EH (cell line): ENCODE measurements at regions not wholly inside any gene's neighbourhood (a gene's known extent, or its start where the extent isn't known, plus 50 kb on each side); places are given as distances from the start of the nearest gene placed in this dataset.
A peak's percentile ranks its signal among the peaks of the same experiment; 100 is the strongest.
"Not testable (repeated sequence)": the region's sequence is repeated elsewhere in the genome, so short reads cannot be mapped to it uniquely, and the experiment has no call there.

Source experiments
- DNase-seq: peaks from one replicate; pipeline ENCODE4 v3.0.0-alpha.2; 2015; ENCODE audit warnings: low read depth

GRCh38 chr3:153973722-153974265 lies 147.4 kb upstream of the ARHGEF26 start:
- no peak for DNase-seq

GRCh38 chr3:153974614-153975013 lies 146.6 kb upstream of the ARHGEF26 start:
- no peak for DNase-seq

- no peak for DNase-seq
These were observed 144.2 kb upstream of the ARHGEF26 start for GRCh38 chr3:153976891-153977554.

- no peak for DNase-seq
These were observed 143.2 kb upstream of the ARHGEF26 start for GRCh38 chr3:153978006-153978405.

GRCh38 chr3:153979418-153980251 lies 141.6 kb upstream of the ARHGEF26 start:
- DNase-seq, result no peak

GRCh38 chr3:153980252-153980590 lies 141.0 kb upstream of the ARHGEF26 start:
- DNase-seq, result no peak

- DNase-seq, result not testable (repeated sequence)
These were observed 123.8 kb upstream of the ARHGEF26 start for GRCh38 chr3:153997364-153997763.

GRCh38 chr3:154003649-154004048 lies 117.5 kb upstream of the ARHGEF26 start:
- DNase-seq, result no peak

- no peak for DNase-seq
These were observed 110.2 kb upstream of the ARHGEF26 start for GRCh38 chr3:154011036-154011435.

GRCh38 chr3:154013736-154014135 lies 107.5 kb upstream of the ARHGEF26 start:
- DNase-seq, result no peak

GRCh38 chr3:154015307-154015706 lies 105.9 kb upstream of the ARHGEF26 start:
- DNase-seq, result no peak

- peak; percentile 41 for DNase-seq
These were observed 103.0 kb upstream of the ARHGEF26 start for GRCh38 chr3:154018100-154018696.

- no peak for DNase-seq
These were observed 98.6 kb upstream of the ARHGEF26 start for GRCh38 chr3:154022606-154023005.

- no peak for DNase-seq
These were observed 98.0 kb upstream of the ARHGEF26 start for GRCh38 chr3:154023148-154023547.

GRCh38 chr3:154025007-154025406 lies 96.2 kb upstream of the ARHGEF26 start:
- no peak for DNase-seq

- DNase-seq, result no peak
These were observed 91.3 kb upstream of the ARHGEF26 start for GRCh38 chr3:154029926-154030325.

- no peak for DNase-seq
These were observed 86.3 kb upstream of the ARHGEF26 start for GRCh38 chr3:154034797-154035330.

GRCh38 chr3:154040283-154040682 lies 80.9 kb upstream of the ARHGEF26 start:
- DNase-seq, result peak; percentile 20

- no peak for DNase-seq
These were observed 76.5 kb upstream of the ARHGEF26 start for GRCh38 chr3:154044671-154045070.

GRCh38 chr3:154050216-154050615 lies 71.0 kb upstream of the ARHGEF26 start:
- DNase-seq, result no peak

- DNase-seq, result peak; percentile 14
These were observed 70.4 kb upstream of the ARHGEF26 start for GRCh38 chr3:154050766-154051165.

GRCh38 chr3:154059833-154060232 lies 61.4 kb upstream of the ARHGEF26 start:
- DNase-seq, result no peak
